Right atrium auricular region (tissue), 2 donors: ENCODE measurements at regions not wholly inside any gene's neighbourhood (a gene's known extent, or its start where the extent isn't known, plus 50 kb on each side); places are given as distances from the start of the nearest gene placed in this dataset.
"Not testable (repeated sequence)": the region's sequence is repeated elsewhere in the genome, so short reads cannot be mapped to it uniquely, and the experiment has no call there.

ENCODE experiments used
- DNase-seq: peaks from one replicate; pipeline ENCODE4 v3.0.0-alpha.2; 2019; ENCODE audit warnings: low spot score
- H3K27ac ChIP-seq, 2 donors: fragments of 200-600 bp; sonication (generic); 1 replicate in 1 of 2; 2 replicates in 1 of 2; pipeline ENCODE4 v1.5.1; 2016 to 2019
- H3K27me3 ChIP-seq, 2 donors: fragments of 200-600 bp; sonication (generic); one replicate each; pipeline versions ENCODE4 v1.5.1 to v1.6.0; 2017 to 2019
- H3K36me3 ChIP-seq: fragments of 200-600 bp; sonication (generic); one replicate; pipeline ENCODE4 v1.5.1; 2016
- H3K4me1 ChIP-seq, 2 donors: fragments of 200-600 bp; sonication (generic); one replicate each; pipeline versions ENCODE4 v1.5.1 to v1.6.0; 2017 to 2019
- H3K4me3 ChIP-seq, 2 donors: fragments of 200-600 bp; sonication (generic); 1 replicate in 1 of 2; 2 replicates in 1 of 2; pipeline ENCODE4 v1.5.1; 2017 to 2019; ENCODE audit warnings: mild to moderate bottlenecking in 1 of 2, moderate library complexity in 1 of 2
- H3K9me3 ChIP-seq, 2 donors: fragments of 200-600 bp; sonication (generic); one replicate each; pipeline ENCODE4 v1.5.1; 2019
- CTCF ChIP-seq, 2 donors: fragments of 200-600 bp; sonication (generic); IDR thresholded peaks; one replicate each; pipeline ENCODE4 v1.5.1; 2019; ENCODE audit warnings: antibody characterized with exemption in 2 of 2

GRCh38 chr6:81376745-81377144, 375.7 kb downstream of the TENT5A start:
- no peak overlapping the region for H3K4me3 ChIP-seq
- no peaks in the 10 kb centered on the region for H3K27me3 ChIP-seq
- DNase-seq = no peak
- peaks cover 0 to 2% of the 10 kb centered on the region in 2 donors for H3K4me1 ChIP-seq
- H3K36me3 ChIP-seq = no peaks in the 10 kb centered on the region
- TF ChIP-seq CTCF (IDR thresholded peaks at IDR 0.05) = no peak
- H3K27ac ChIP-seq = no peak overlapping the region
- no peaks in the 10 kb centered on the region for H3K9me3 ChIP-seq

GRCh38 chr6:81373414-81373813, 379.1 kb downstream of the TENT5A start:
- no peaks in the 10 kb centered on the region for H3K36me3 ChIP-seq
- no peak for DNase-seq
- no peak for TF ChIP-seq CTCF (IDR thresholded peaks at IDR 0.05)

GRCh38 chr6:81371930-81372329, 380.6 kb downstream of the TENT5A start:
- H3K36me3 ChIP-seq = no peaks in the 10 kb centered on the region

More at GRCh38 chr6:81373414-81373813, 379.1 kb downstream of the TENT5A start:
- Histone ChIP-seq H3K9me3 (no peaks in the 10 kb centered on the region), H3K4me1 (peaks cover 0 to 4% of the 10 kb centered on the region in 2 donors), H3K27me3 (no peaks in the 10 kb centered on the region), H3K27ac (no peak overlapping the region), H3K4me3 (no peak overlapping the region)

GRCh38 chr6:81366972-81367371, 385.5 kb downstream of the TENT5A start:
- no peak overlapping the region for H3K27ac ChIP-seq
- no peaks in the 10 kb centered on the region for H3K27me3 ChIP-seq
- no peak overlapping the region for H3K4me3 ChIP-seq
- no peak for TF ChIP-seq CTCF (IDR thresholded peaks at IDR 0.05)
- peaks cover 0 to 4% of the 10 kb centered on the region in 2 donors for H3K4me1 ChIP-seq
- DNase-seq = no peak
- H3K36me3 ChIP-seq = no peaks in the 10 kb centered on the region
- no peaks in the 10 kb centered on the region for H3K9me3 ChIP-seq

More at GRCh38 chr6:81371930-81372329, 380.6 kb downstream of the TENT5A start:
- Histone ChIP-seq H3K4me3 (no peak overlapping the region), H3K27ac (no peak overlapping the region), H3K4me1 (peaks cover 0 to 4% of the 10 kb centered on the region in 2 donors), H3K27me3 (no peaks in the 10 kb centered on the region), H3K9me3 (no peaks in the 10 kb centered on the region)
- no peak for DNase-seq
- TF ChIP-seq CTCF (IDR thresholded peaks at IDR 0.05) = no peak

GRCh38 chr6:81362246-81362645, 390.2 kb downstream of the TENT5A start:
- Histone ChIP-seq H3K9me3 (no peaks in the 10 kb centered on the region), H3K4me3 (no peak overlapping the region), H3K36me3 (no peaks in the 10 kb centered on the region), H3K27me3 (no peaks in the 10 kb centered on the region), H3K4me1 (no peaks in the 10 kb centered on the region), H3K27ac (no peak overlapping the region)
- no peak for DNase-seq
- TF ChIP-seq CTCF (IDR thresholded peaks at IDR 0.05) = no peak

GRCh38 chr6:81353262-81353661, 399.2 kb downstream of the TENT5A start:
- no peak for TF ChIP-seq CTCF (IDR thresholded peaks at IDR 0.05)

GRCh38 chr6:81344026-81344425, 408.5 kb downstream of the TENT5A start:
- H3K4me3 ChIP-seq, H3K4me1 ChIP-seq, H3K36me3 ChIP-seq, DNase-seq, H3K27ac ChIP-seq, H3K27me3 ChIP-seq, H3K9me3 ChIP-seq: not testable (repeated sequence)

More at GRCh38 chr6:81353262-81353661, 399.2 kb downstream of the TENT5A start:
- H3K27me3 ChIP-seq = no peaks in the 10 kb centered on the region
- no peak overlapping the region for H3K27ac ChIP-seq
- H3K9me3 ChIP-seq = no peaks in the 10 kb centered on the region
- no peak for DNase-seq
- no peaks in the 10 kb centered on the region for H3K36me3 ChIP-seq
- no peak overlapping the region for H3K4me3 ChIP-seq
- H3K4me1 ChIP-seq = no peaks in the 10 kb centered on the region
